A549 (cell line): ENCODE measurements at regions not wholly inside any gene's neighbourhood (a gene's known extent, or its start where the extent isn't known, plus 50 kb on each side); places are given as distances from the start of the nearest gene placed in this dataset.

Experiments
- EP300 ChIP-seq, 2 experiments: fragments of >200 bp; sonication (Bioruptor Twin); formaldehyde crosslinking; IDR thresholded peaks; 2 replicates in 1 of 2; 3 replicates in 1 of 2; pipeline ENCODE4 v1.6.1; 2016 to 2017
- JUN ChIP-seq, 2 experiments: fragments of >200 bp; sonication (Bioruptor Twin); formaldehyde crosslinking; IDR thresholded peaks; 2 replicates in 1 of 2; 3 replicates in 1 of 2; pipeline ENCODE4 v1.6.1; 2016 to 2017
- POLR2A ChIP-seq: IDR thresholded peaks from 2 replicates; pipeline ENCODE4 v1.6.1; 2012; ENCODE audit warnings: mild to moderate bottlenecking, low read length
- RFX5 ChIP-seq: fragments of 450-650 bp; IDR thresholded peaks from 2 replicates; pipeline ENCODE4 v1.7.1; 2014; ENCODE audit warnings: antibody characterized with exemption, mild to moderate bottlenecking, moderate library complexity
- TF ChIP-seq, protein P1 (sequence below): fragments of >200 bp; sonication (Bioruptor Twin); formaldehyde crosslinking; IDR thresholded peaks from 3 replicates; pipeline ENCODE4 v1.5.1; 2016
- TF ChIP-seq, protein P2 (sequence below): IDR thresholded peaks from 2 replicates; pipeline ENCODE4 v1.6.1; 2012

DNA sequence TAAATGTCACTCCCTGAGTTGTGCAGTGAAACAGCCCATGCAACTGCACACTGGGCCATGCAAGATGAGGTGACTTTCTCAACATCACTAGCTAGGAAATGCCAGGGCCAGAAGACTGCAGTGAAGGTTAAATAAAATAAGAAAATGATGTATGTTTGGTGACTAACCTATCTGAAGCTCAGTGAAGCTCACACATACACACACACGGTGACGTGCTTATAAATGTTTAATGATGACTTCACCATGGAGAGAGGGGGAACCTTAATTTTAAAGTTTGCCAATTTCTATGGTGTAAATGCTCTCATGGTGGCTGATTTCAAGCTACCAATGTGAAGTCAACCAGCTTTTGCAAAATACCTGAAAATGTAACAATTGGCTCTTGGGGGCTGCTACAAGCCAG is 166.4 kb downstream of the MAF start:
- TF ChIP-seq RFX5 (no peak), JUN (IDR thresholded peaks at IDR 0.05) (no peak), EP300 (IDR thresholded peaks at IDR 0.05) (no peak), POLR2A (no peak)
- TF ChIP-seq, protein P1, sequence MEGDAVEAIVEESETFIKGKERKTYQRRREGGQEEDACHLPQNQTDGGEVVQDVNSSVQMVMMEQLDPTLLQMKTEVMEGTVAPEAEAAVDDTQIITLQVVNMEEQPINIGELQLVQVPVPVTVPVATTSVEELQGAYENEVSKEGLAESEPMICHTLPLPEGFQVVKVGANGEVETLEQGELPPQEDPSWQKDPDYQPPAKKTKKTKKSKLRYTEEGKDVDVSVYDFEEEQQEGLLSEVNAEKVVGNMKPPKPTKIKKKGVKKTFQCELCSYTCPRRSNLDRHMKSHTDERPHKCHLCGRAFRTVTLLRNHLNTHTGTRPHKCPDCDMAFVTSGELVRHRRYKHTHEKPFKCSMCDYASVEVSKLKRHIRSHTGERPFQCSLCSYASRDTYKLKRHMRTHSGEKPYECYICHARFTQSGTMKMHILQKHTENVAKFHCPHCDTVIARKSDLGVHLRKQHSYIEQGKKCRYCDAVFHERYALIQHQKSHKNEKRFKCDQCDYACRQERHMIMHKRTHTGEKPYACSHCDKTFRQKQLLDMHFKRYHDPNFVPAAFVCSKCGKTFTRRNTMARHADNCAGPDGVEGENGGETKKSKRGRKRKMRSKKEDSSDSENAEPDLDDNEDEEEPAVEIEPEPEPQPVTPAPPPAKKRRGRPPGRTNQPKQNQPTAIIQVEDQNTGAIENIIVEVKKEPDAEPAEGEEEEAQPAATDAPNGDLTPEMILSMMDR: no peak
- TF ChIP-seq, protein P2, sequence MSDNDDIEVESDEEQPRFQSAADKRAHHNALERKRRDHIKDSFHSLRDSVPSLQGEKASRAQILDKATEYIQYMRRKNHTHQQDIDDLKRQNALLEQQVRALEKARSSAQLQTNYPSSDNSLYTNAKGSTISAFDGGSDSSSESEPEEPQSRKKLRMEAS: no peak
